Natural killer cell (primary cell): ENCODE measurements at regions not wholly inside any gene's neighbourhood (a gene's known extent, or its start where the extent isn't known, plus 50 kb on each side); places are given as distances from the start of the nearest gene placed in this dataset.
"Not testable (repeated sequence)": the region's sequence is repeated elsewhere in the genome, so short reads cannot be mapped to it uniquely, and the experiment has no call there.

Source experiments
- ATAC-seq, 3 donors: fragments of 150-1000 bp in 2 of 3; fragments of 200-7000 bp in 1 of 3; cut with Tn5 transposase; 1 replicate in 1 of 3; 2 replicates in 2 of 3; pipeline ENCODE4 v1.10.0; 2021; ENCODE audit warnings: mild to moderate bottlenecking in 2 of 3, moderate library complexity in 2 of 3
- DNase-seq, 2 donors: peaks; one replicate each; pipeline versions ENCODE4 v3.0.0 to v3.0.0-alpha.2; 2013 to 2021; ENCODE audit warnings: mixed read lengths in 1 of 2
- H3K27ac ChIP-seq: one replicate; pipeline ENCODE4 v1.5.1; 2013; ENCODE audit warnings: mild to moderate bottlenecking, low read length
- H3K27me3 ChIP-seq: one replicate; pipeline ENCODE4 v1.6.1; 2013; ENCODE audit warnings: low read length; ENCODE audit not compliant: control insufficient read depth, insufficient read depth
- H3K36me3 ChIP-seq: one replicate; pipeline ENCODE4 v1.6.1; 2013; ENCODE audit warnings: low read length; ENCODE audit not compliant: control insufficient read depth, insufficient read depth
- H3K4me1 ChIP-seq: one replicate; pipeline ENCODE4 v1.6.1; 2013; ENCODE audit warnings: low read length; ENCODE audit not compliant: control insufficient read depth, insufficient read depth
- H3K4me3 ChIP-seq: one replicate; pipeline ENCODE4 v1.5.1; 2013; ENCODE audit warnings: low read length
- H3K9me3 ChIP-seq: one replicate; pipeline ENCODE4 v1.6.1; 2013; ENCODE audit warnings: low read length; ENCODE audit not compliant: control insufficient read depth, insufficient read depth
- H3K27ac Mint-ChIP-seq, 2 donors: one replicate each; pipeline ENCODE4 v1.8.0; 2022; ENCODE audit warnings: mild to moderate bottlenecking in 2 of 2, mixed read lengths in 2 of 2, moderate library complexity in 1 of 2
- H3K27me3 Mint-ChIP-seq, 2 donors: one replicate each; pipeline ENCODE4 v1.8.0; 2022; ENCODE audit warnings: low read depth in 2 of 2, mixed read lengths in 2 of 2
- H3K36me3 Mint-ChIP-seq: one replicate; pipeline ENCODE4 v1.8.0; 2022; ENCODE audit warnings: mixed read lengths
- H3K4me1 Mint-ChIP-seq, 2 donors: one replicate each; pipeline ENCODE4 v1.8.0; 2022; ENCODE audit warnings: mixed read lengths in 2 of 2
- H3K4me3 Mint-ChIP-seq: one replicate; pipeline ENCODE4 v1.8.0; 2022; ENCODE audit warnings: mild to moderate bottlenecking, moderate library complexity, mixed read lengths
- H3K9me3 Mint-ChIP-seq, 2 donors: one replicate each; pipeline ENCODE4 v1.8.0; 2022; ENCODE audit warnings: mixed read lengths in 2 of 2
- WGBS: methylation state at CpG from one replicate; pipeline ENCODE4 v1.1.7; 2013; ENCODE audit warnings: missing lambda C conversion rate; ENCODE audit not compliant: insufficient coverage; 5-methylcytosine and 5-hydroxymethylcytosine counted together
- intact Hi-C: fragments of 100-400 bp; cut with micrococcal nuclease; formaldehyde crosslinking; loops from one replicate; pipeline ENCODE4 v1.14.2; 2022

- DNase-seq, ATAC-seq, H3K4me1 ChIP-seq, H3K9me3 ChIP-seq, intact Hi-C loops, H3K27me3 ChIP-seq, H3K9me3 Mint-ChIP-seq, H3K36me3 Mint-ChIP-seq, H3K36me3 ChIP-seq, H3K4me3 ChIP-seq, H3K4me3 Mint-ChIP-seq, H3K27me3 Mint-ChIP-seq, H3K27ac Mint-ChIP-seq, H3K27ac ChIP-seq, H3K4me1 Mint-ChIP-seq: not testable (repeated sequence)
- WGBS, result 94% methylated on average over 15 of the region's 21 CpGs
Observed at GRCh38 chr2:87352178-87352934, 330.7 kb upstream of the PLGLB1 start.

DNA sequence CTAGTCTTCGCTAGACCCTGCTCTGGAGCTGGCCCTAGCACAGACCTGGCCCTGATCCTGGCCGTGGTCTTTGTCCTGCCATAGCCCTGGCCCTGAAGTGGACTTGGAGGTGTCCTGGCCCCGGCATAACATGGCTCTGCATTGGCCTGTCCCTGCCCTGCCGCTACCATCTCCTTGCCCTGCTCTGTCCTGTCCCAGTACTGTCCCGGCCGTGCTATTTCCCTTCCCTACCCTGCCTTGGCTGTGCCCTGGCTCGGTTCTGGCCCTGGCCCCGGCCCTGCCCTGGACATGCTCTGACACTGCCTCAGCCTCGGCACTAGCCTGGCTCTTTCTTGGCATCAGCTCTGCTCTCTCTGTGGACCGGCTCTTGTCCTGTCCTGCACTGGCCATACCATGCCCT, 331.8 kb upstream of the PLGLB1 start:
- H3K27me3 ChIP-seq, H3K4me3 Mint-ChIP-seq, H3K36me3 Mint-ChIP-seq, H3K27me3 Mint-ChIP-seq, H3K4me1 ChIP-seq, H3K36me3 ChIP-seq, H3K27ac Mint-ChIP-seq, H3K27ac ChIP-seq, ATAC-seq, H3K4me1 Mint-ChIP-seq, DNase-seq, H3K9me3 Mint-ChIP-seq, intact Hi-C loops, H3K9me3 ChIP-seq, H3K4me3 ChIP-seq: not testable (repeated sequence)
- WGBS, result 100% methylated on average over 3 of the region's 10 CpGs

DNA sequence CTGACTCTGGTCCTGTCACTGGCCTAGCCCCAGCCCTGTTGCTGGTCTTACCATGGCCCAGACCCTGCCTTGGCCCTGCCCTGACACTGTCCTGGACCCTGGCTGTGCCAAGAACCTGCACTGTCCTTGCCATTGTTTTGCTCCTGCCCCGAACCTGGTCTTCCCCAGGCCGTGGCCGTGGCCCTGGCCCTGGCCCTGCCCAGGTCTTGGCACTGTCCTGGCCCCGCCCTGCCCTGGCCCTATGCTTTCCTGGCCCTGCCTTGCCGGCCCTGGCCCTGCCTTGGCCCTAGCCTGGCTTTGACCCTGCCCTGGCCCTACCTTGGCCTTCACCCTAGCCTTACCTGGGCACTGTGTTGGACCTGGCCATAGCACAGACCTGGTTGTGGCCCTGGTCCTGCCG, 332.5 kb upstream of the PLGLB1 start:
- DNase-seq, H3K9me3 ChIP-seq, H3K27me3 ChIP-seq, ATAC-seq, H3K36me3 Mint-ChIP-seq, H3K4me1 Mint-ChIP-seq, H3K4me3 ChIP-seq, H3K27ac Mint-ChIP-seq, H3K27me3 Mint-ChIP-seq, H3K36me3 ChIP-seq, H3K9me3 Mint-ChIP-seq, H3K4me3 Mint-ChIP-seq, intact Hi-C loops, H3K4me1 ChIP-seq, H3K27ac ChIP-seq: not testable (repeated sequence)
- whole genome bisulfite sequencing, result 80% methylated on average over 2 of the region's 6 CpGs

- H3K4me1 Mint-ChIP-seq, H3K27ac Mint-ChIP-seq, H3K4me3 Mint-ChIP-seq, DNase-seq, H3K27me3 Mint-ChIP-seq, H3K4me1 ChIP-seq, H3K4me3 ChIP-seq, ATAC-seq, H3K36me3 ChIP-seq, H3K9me3 ChIP-seq, H3K36me3 Mint-ChIP-seq, H3K27me3 ChIP-seq, intact Hi-C loops, H3K9me3 Mint-ChIP-seq, H3K27ac ChIP-seq: not testable (repeated sequence)
Observed at GRCh38 chr2:87360250-87360649, 338.6 kb upstream of the PLGLB1 start.

- intact Hi-C loops, result not testable (repeated sequence)
- WGBS, result no CpG with 5 or more reads among the region's 2 CpGs
Observed at GRCh38 chr2:87360927-87361326, 339.3 kb upstream of the PLGLB1 start.

DNA sequence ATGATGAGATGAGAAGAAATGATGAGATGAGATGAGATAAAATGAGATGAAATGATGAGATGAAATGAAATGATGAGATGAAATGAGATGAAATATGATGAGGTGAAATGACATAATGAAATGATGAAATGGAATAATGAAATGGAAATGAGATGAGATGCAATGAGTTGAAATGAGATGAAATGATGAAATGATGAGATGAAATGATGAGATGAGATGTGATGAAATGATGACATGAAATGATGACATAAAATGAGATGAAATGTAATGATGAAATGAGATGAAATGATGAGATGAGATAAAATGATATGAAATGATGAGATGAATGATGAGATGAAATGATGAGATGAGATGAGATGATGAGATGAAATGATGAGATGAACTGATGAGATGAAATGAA, 340.2 kb upstream of the PLGLB1 start:
- H3K9me3 Mint-ChIP-seq, DNase-seq, H3K36me3 ChIP-seq, H3K27me3 Mint-ChIP-seq, H3K9me3 ChIP-seq, H3K36me3 Mint-ChIP-seq, H3K27me3 ChIP-seq, H3K4me3 Mint-ChIP-seq, ATAC-seq, H3K4me1 ChIP-seq, H3K4me3 ChIP-seq, H3K27ac ChIP-seq, intact Hi-C loops, H3K27ac Mint-ChIP-seq, H3K4me1 Mint-ChIP-seq: not testable (repeated sequence)

More at GRCh38 chr2:87360927-87361326, 339.3 kb upstream of the PLGLB1 start:
- not testable (repeated sequence) for H3K4me1 ChIP-seq, H3K27me3 Mint-ChIP-seq, H3K9me3 Mint-ChIP-seq, H3K27ac ChIP-seq, H3K4me1 Mint-ChIP-seq, H3K27ac Mint-ChIP-seq, H3K36me3 ChIP-seq, ATAC-seq, H3K27me3 ChIP-seq, H3K9me3 ChIP-seq, H3K36me3 Mint-ChIP-seq, DNase-seq, H3K4me3 Mint-ChIP-seq, H3K4me3 ChIP-seq

GRCh38 chr2:87364379-87364778, 342.7 kb upstream of the PLGLB1 start:
- H3K27ac ChIP-seq, H3K4me3 Mint-ChIP-seq, ATAC-seq, H3K9me3 ChIP-seq, H3K27me3 Mint-ChIP-seq, H3K9me3 Mint-ChIP-seq, H3K4me1 Mint-ChIP-seq, H3K27me3 ChIP-seq, H3K4me3 ChIP-seq, H3K36me3 Mint-ChIP-seq, DNase-seq, intact Hi-C loops, H3K4me1 ChIP-seq, H3K27ac Mint-ChIP-seq, H3K36me3 ChIP-seq: not testable (repeated sequence)

GRCh38 chr2:87365038-87365437, 343.4 kb upstream of the PLGLB1 start:
- WGBS, result 56% methylated on average over 2 of the region's 2 CpGs
- H3K9me3 ChIP-seq, H3K4me3 Mint-ChIP-seq, DNase-seq, H3K27ac ChIP-seq, ATAC-seq, H3K36me3 ChIP-seq, H3K4me1 Mint-ChIP-seq, H3K27ac Mint-ChIP-seq, H3K9me3 Mint-ChIP-seq, intact Hi-C loops, H3K27me3 Mint-ChIP-seq, H3K4me3 ChIP-seq, H3K4me1 ChIP-seq, H3K27me3 ChIP-seq, H3K36me3 Mint-ChIP-seq: not testable (repeated sequence)
